WTC11 (cell line): ENCODE measurements at regions not wholly inside any gene's neighbourhood (a gene's known extent, or its start where the extent isn't known, plus 50 kb on each side); places are given as distances from the start of the nearest gene placed in this dataset.

Source experiments
- ATAC-seq: fragments of 200-7000 bp; cut with Tn5 transposase; 2 replicates; pipeline ENCODE4 v1.10.0; 2021; ENCODE audit warnings: mild to moderate bottlenecking, moderate library complexity
- CTCF ChIA-PET: fragments of 300-600 bp; sonication (Branson Sonifier 250); formaldehyde crosslinking; loops from one replicate; lab custom pipeline; 2021; ENCODE audit warnings: antibody characterized with exemption; lab: Charles Lee
- POLR2A ChIA-PET: fragments of 350-600 bp; sonication (Branson Sonifier 250); formaldehyde crosslinking; loops from one replicate; lab custom pipeline; 2021; ENCODE audit warnings: antibody characterized with exemption; lab: Charles Lee
- DNase-seq: peaks from one replicate; pipeline ENCODE4 v3.0.0; 2021; ENCODE audit warnings: low spot score
- H3K27ac Mint-ChIP-seq: 2 replicates; pipeline ENCODE4 v1.8.0; 2021; ENCODE audit warnings: mixed read lengths
- H3K27me3 Mint-ChIP-seq: 2 replicates; pipeline ENCODE4 v1.8.0; 2021; ENCODE audit warnings: low read depth, mild to moderate bottlenecking, moderate library complexity, mixed read lengths
- H3K36me3 Mint-ChIP-seq: 2 replicates; pipeline ENCODE4 v1.8.0; 2021; ENCODE audit warnings: mixed read lengths
- H3K4me1 Mint-ChIP-seq: 2 replicates; pipeline ENCODE4 v1.8.0; 2022; ENCODE audit warnings: mixed read lengths
- H3K4me3 Mint-ChIP-seq: 2 replicates; pipeline ENCODE4 v1.8.0; 2021; ENCODE audit warnings: mild to moderate bottlenecking, moderate library complexity, mixed read lengths
- H3K9me3 Mint-ChIP-seq: 2 replicates; pipeline ENCODE4 v1.8.0; 2021; ENCODE audit warnings: mixed read lengths
- E2F5 ChIP-seq: sonication (generic); formaldehyde crosslinking; IDR thresholded peaks from 2 replicates; pipeline ENCODE4 v1.8.1; 2022; ENCODE audit warnings: mild to moderate bottlenecking, moderate library complexity, missing genetic modification reagents
- ELF4 ChIP-seq: sonication (generic); formaldehyde crosslinking; IDR thresholded peaks from 2 replicates; pipeline ENCODE4 v1.8.1; 2022; ENCODE audit warnings: low read depth, mild to moderate bottlenecking, moderate library complexity, missing genetic modification reagents
- EMX1 ChIP-seq: fragments of 250-450 bp; sonication (Bioruptor Pico); IDR thresholded peaks from 2 replicates; pipeline ENCODE4 v1.8.0; 2021; ENCODE audit warnings: mild to moderate bottlenecking
- FOXK1 ChIP-seq: sonication (generic); formaldehyde crosslinking; IDR thresholded peaks from 2 replicates; pipeline ENCODE4 v1.8.0; 2022; ENCODE audit warnings: mild to moderate bottlenecking, moderate library complexity, missing genetic modification reagents
- GABPB1 ChIP-seq: sonication (generic); formaldehyde crosslinking; IDR thresholded peaks from 2 replicates; pipeline ENCODE4 v1.8.1; 2023; ENCODE audit warnings: mild to moderate bottlenecking, missing genetic modification reagents
- GTF2I ChIP-seq: fragments of 250-450 bp; sonication (Bioruptor Pico); conservative IDR thresholded peaks from 2 replicates; pipeline ENCODE4 v1.4.0; 2021; ENCODE audit warnings: mild to moderate bottlenecking
- HMGXB4 ChIP-seq: sonication (generic); formaldehyde crosslinking; IDR thresholded peaks from 2 replicates; pipeline ENCODE4 v1.8.1; 2023; ENCODE audit warnings: mild to moderate bottlenecking, moderate library complexity, missing genetic modification reagents
- IRF2 ChIP-seq: sonication (generic); formaldehyde crosslinking; IDR thresholded peaks from 2 replicates; pipeline ENCODE4 v1.8.0; 2022; ENCODE audit warnings: low read depth, missing genetic modification reagents, borderline replicate concordance
- JAZF1 ChIP-seq: fragments of 250-450 bp; sonication (Bioruptor Pico); IDR thresholded peaks from 2 replicates; pipeline ENCODE4 v1.9.0; 2021; ENCODE audit warnings: moderate library complexity, mild to moderate bottlenecking, inconsistent platforms
- NR3C1 ChIP-seq: sonication (generic); formaldehyde crosslinking; conservative IDR thresholded peaks from 2 replicates; pipeline ENCODE4 v1.8.1; 2023; ENCODE audit warnings: low read depth, mild to moderate bottlenecking, missing genetic modification reagents
- PRDM15 ChIP-seq: sonication (generic); formaldehyde crosslinking; IDR thresholded peaks from 2 replicates; pipeline ENCODE4 v1.8.0; 2022; ENCODE audit warnings: missing genetic modification reagents
- PRRX2 ChIP-seq: fragments of 250-450 bp; sonication (Bioruptor Pico); IDR thresholded peaks from 2 replicates; pipeline ENCODE4 v1.8.0; 2021; ENCODE audit warnings: mild to moderate bottlenecking
- RORB ChIP-seq: fragments of 250-450 bp; sonication (Bioruptor Pico); IDR thresholded peaks from 2 replicates; pipeline ENCODE4 v1.9.0; 2021; ENCODE audit warnings: mild to moderate bottlenecking
- TEAD1 ChIP-seq: sonication (generic); formaldehyde crosslinking; IDR thresholded peaks from 2 replicates; pipeline ENCODE4 v1.8.0; 2022; ENCODE audit warnings: mild to moderate bottlenecking, missing genetic modification reagents
- TEAD4 ChIP-seq: sonication (generic); formaldehyde crosslinking; IDR thresholded peaks from 2 replicates; pipeline ENCODE4 v1.8.0; 2022; ENCODE audit warnings: mild to moderate bottlenecking, missing genetic modification reagents
- TP53 ChIP-seq: sonication (generic); formaldehyde crosslinking; IDR thresholded peaks from 2 replicates; pipeline ENCODE4 v1.8.1; 2023; ENCODE audit warnings: mild to moderate bottlenecking, missing genetic modification reagents
- ZNF121 ChIP-seq: sonication (generic); formaldehyde crosslinking; IDR thresholded peaks from 2 replicates; pipeline ENCODE4 v1.8.0; 2023; ENCODE audit warnings: missing genetic modification reagents
- ZNF138 ChIP-seq: sonication (generic); formaldehyde crosslinking; conservative IDR thresholded peaks from 2 replicates; pipeline ENCODE4 v1.8.1; 2022; ENCODE audit warnings: mild to moderate bottlenecking, moderate library complexity, missing genetic modification reagents
- ZNF232 ChIP-seq: sonication (generic); formaldehyde crosslinking; IDR thresholded peaks from 2 replicates; pipeline ENCODE4 v1.8.0; 2022; ENCODE audit warnings: mild to moderate bottlenecking, missing genetic modification reagents
- ZNF281 ChIP-seq: sonication (generic); formaldehyde crosslinking; IDR thresholded peaks from 2 replicates; pipeline ENCODE4 v1.8.0; 2023; ENCODE audit warnings: mild to moderate bottlenecking, missing genetic modification reagents
- ZNF317 ChIP-seq: sonication (generic); formaldehyde crosslinking; IDR thresholded peaks from 2 replicates; pipeline ENCODE4 v1.8.1; 2023; ENCODE audit warnings: low read depth, mild to moderate bottlenecking, moderate library complexity, missing genetic modification reagents, borderline replicate concordance
- ZNF423 ChIP-seq: fragments of 250-450 bp; sonication (Bioruptor Pico); IDR thresholded peaks from 2 replicates; pipeline ENCODE4 v2.1.2; 2022; ENCODE audit warnings: mild to moderate bottlenecking, moderate library complexity
- ZNF671 ChIP-seq: fragments of 250-450 bp; sonication (Bioruptor Pico); IDR thresholded peaks from 2 replicates; pipeline ENCODE4 v1.8.0; 2021; ENCODE audit warnings: mild to moderate bottlenecking
- ZSCAN18 ChIP-seq: fragments of 250-450 bp; sonication (Bioruptor Pico); IDR thresholded peaks from 2 replicates; pipeline ENCODE4 v2.1.2; 2022; ENCODE audit warnings: mild to moderate bottlenecking, moderate library complexity
- TF ChIP-seq, protein P1 (sequence below): sonication (generic); formaldehyde crosslinking; IDR thresholded peaks from 2 replicates; pipeline ENCODE4 v1.8.1; 2022; ENCODE audit warnings: mild to moderate bottlenecking, missing genetic modification reagents, moderate library complexity, borderline replicate concordance

DNA sequence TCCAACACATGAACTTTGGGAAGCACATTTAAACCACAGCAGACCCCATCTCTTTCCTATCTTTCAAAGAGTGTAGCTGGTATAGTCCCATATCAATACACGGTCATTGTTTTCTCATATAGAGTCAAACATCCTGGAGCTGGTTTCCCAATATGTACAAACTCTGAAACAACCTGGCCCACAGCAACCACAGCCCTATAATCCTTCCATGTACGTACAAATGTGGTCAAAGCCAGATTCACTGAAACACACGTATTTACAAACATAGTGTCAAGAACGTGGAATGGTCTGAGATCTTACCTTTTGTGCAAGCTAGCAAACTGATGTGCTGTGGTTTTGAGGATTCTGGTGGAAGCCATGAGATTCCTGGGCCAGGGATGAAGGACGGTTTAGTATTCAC lies 97.3 kb downstream of the HS1BP3 start (continued):
- TF ChIP-seq GABPB1 (CRISPR knock-in tag) (no peak), ZNF138 (CRISPR knock-in tag) (no peak), EMX1 (CRISPR knock-in tag) (no peak), ZNF423 (CRISPR knock-in tag) (no peak), E2F5 (CRISPR knock-in tag) (no peak)
- TF ChIP-seq, protein P1, sequence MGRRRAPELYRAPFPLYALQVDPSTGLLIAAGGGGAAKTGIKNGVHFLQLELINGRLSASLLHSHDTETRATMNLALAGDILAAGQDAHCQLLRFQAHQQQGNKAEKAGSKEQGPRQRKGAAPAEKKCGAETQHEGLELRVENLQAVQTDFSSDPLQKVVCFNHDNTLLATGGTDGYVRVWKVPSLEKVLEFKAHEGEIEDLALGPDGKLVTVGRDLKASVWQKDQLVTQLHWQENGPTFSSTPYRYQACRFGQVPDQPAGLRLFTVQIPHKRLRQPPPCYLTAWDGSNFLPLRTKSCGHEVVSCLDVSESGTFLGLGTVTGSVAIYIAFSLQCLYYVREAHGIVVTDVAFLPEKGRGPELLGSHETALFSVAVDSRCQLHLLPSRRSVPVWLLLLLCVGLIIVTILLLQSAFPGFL (CRISPR knock-in tag): no peak

DNA sequence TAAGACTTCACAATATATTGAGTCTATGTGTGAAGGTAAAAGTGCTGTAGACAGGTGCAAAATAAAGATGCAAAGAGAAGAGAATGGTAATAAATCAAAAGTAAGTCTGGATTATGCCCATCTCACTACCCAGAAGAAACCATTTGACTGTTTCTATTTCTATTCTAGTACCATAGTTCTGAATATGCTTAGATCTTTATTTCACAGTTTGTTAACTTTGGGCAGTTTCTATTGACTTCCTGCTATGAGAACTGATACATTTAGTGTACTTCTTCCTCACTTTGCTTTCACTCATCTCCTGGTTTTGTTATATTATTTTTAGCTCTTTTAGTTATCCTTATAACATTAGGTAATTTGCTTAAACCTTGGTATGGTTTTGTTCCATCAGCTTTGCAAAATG lies 94.9 kb downstream of the HS1BP3 start:
- Mint-ChIP-seq H3K4me1 (peaks cover 30% of the 10 kb centered on the region), H3K36me3 (no peaks in the 10 kb centered on the region), H3K27me3 (no peaks in the 10 kb centered on the region; the same call in 1 of the 2 replicates), H3K27ac (no peak overlapping the region), H3K4me3 (no peak overlapping the region), H3K9me3 (no peaks in the 10 kb centered on the region; the same call in 1 of the 2 replicates)
- ATAC-seq: no peak
- DNase-seq: no peak
- POLR2A ChIA-PET: interaction anchor here (0.6 kb wide), 1 partner anchor 29 kb away, joined by 3 read pairs; no protein-coding TSS in a partner anchor
- TF ChIP-seq GTF2I (CRISPR knock-in tag) (no peak), IRF2 (CRISPR knock-in tag) (no peak), TEAD1 (no peak), NR3C1 (CRISPR knock-in tag) (no peak), ZNF671 (CRISPR knock-in tag) (no peak), TP53 (CRISPR knock-in tag) (no peak), ZSCAN18 (CRISPR knock-in tag) (no peak), ZNF232 (CRISPR knock-in tag) (no peak), PRDM15 (CRISPR knock-in tag) (no peak), ZNF317 (no peak), PRRX2 (no peak), ELF4 (CRISPR knock-in tag) (no peak), TEAD4 (no peak)
- CTCF ChIA-PET: no interaction called here

DNA sequence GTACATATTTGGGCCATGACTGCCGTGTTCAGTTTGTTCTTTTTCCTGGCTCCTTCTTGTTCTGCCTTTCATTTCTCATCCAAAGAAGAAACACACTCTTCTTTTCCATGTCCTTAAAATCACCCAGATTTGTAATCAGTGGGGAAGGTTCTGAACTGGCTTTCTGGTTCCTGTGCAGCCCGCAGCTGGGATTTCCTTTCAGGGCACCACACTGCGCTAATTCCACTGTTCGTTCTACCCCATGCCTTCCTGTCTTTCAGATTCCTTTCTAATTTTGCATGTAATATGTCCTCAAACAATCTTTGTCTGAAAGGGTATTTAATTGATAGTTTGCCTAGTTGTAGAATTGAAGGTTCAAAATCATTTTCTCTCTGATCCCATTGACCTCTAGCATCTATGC lies 94.1 kb downstream of the HS1BP3 start:
- Mint-ChIP-seq H3K4me1 (peaks cover 38% of the 10 kb centered on the region), H3K27ac (no peak overlapping the region), H3K36me3 (no peaks in the 10 kb centered on the region), H3K4me3 (no peak overlapping the region), H3K9me3 (no peaks in the 10 kb centered on the region; the same call in 1 of the 2 replicates), H3K27me3 (no peaks in the 10 kb centered on the region; the same call in 1 of the 2 replicates)
- ATAC-seq: no peak
- ChIA-PET CTCF (interaction anchor here (0.6 kb wide), 1 partner anchor 115 kb away, joined by 3 read pairs; no protein-coding TSS in a partner anchor), POLR2A (no interaction called here)
- DNase-seq: no peak
- TF ChIP-seq HMGXB4 (CRISPR knock-in tag) (no peak), FOXK1 (CRISPR knock-in tag) (no peak), ZNF121 (no peak), ZNF281 (CRISPR knock-in tag) (no peak), JAZF1 (no peak), RORB (no peak), ELF4 (CRISPR knock-in tag) (no peak), GTF2I (CRISPR knock-in tag) (no peak), TEAD4 (no peak)
